ENCODE measurements at regions not wholly inside any gene's neighbourhood (a gene's known extent, or its start where the extent isn't known, plus 50 kb on each side); places are given as distances from the start of the nearest gene placed in this dataset.

DNA sequence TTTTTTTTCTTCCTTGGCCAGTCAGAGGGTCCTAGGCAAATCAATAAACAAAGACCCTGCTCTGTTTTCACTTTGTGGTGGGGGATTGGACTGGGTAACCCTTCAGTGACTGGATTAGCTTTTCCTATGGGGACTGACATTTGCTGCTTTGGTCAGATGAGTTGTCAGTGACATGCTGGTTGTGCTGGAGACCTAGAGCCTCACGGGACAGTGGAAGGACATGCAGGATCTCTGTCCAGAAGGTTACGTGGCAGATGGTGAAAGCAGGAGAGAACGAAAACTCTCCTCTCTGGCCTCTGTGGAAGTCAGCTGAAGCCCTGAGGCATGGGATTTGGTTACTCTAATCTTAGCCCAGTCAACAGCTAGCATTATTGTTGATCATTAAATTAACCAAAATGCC lies 90.0 kb upstream of the BMPER start:
- no peak for TF ChIP-seq CEBPB (IDR thresholded peaks at IDR 0.05; ENCODE audit: low read depth)
- no peak for TF ChIP-seq POLR2AphosphoS5 (IDR thresholded peaks at IDR 0.05; ENCODE audit: low read depth, low read length)
- TF ChIP-seq EZH2 (IDR thresholded peaks at IDR 0.05): no peak
- TF ChIP-seq POLR2A (IDR thresholded peaks at IDR 0.05; ENCODE audit: borderline replicate concordance, extremely low read depth, insufficient read depth, insufficient read length): no peak
- TF ChIP-seq, protein P1, sequence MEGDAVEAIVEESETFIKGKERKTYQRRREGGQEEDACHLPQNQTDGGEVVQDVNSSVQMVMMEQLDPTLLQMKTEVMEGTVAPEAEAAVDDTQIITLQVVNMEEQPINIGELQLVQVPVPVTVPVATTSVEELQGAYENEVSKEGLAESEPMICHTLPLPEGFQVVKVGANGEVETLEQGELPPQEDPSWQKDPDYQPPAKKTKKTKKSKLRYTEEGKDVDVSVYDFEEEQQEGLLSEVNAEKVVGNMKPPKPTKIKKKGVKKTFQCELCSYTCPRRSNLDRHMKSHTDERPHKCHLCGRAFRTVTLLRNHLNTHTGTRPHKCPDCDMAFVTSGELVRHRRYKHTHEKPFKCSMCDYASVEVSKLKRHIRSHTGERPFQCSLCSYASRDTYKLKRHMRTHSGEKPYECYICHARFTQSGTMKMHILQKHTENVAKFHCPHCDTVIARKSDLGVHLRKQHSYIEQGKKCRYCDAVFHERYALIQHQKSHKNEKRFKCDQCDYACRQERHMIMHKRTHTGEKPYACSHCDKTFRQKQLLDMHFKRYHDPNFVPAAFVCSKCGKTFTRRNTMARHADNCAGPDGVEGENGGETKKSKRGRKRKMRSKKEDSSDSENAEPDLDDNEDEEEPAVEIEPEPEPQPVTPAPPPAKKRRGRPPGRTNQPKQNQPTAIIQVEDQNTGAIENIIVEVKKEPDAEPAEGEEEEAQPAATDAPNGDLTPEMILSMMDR (IDR thresholded peaks at IDR 0.05 in 2 of 3, conservative IDR thresholded peaks at IDR 0.05 in 1 of 3; ENCODE audit: borderline replicate concordance in 1 of 3, insufficient read depth in 1 of 3, low read depth in 2 of 3, low read length in 2 of 3): no peak
- TF ChIP-seq, protein P2, sequence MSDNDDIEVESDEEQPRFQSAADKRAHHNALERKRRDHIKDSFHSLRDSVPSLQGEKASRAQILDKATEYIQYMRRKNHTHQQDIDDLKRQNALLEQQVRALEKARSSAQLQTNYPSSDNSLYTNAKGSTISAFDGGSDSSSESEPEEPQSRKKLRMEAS (IDR thresholded peaks at IDR 0.05): no peak
- no peak for TF ChIP-seq EZH2phosphoT487 (IDR thresholded peaks at IDR 0.05; ENCODE audit: borderline replicate concordance)
- no peak for TF ChIP-seq SIN3A (IDR thresholded peaks at IDR 0.05; ENCODE audit: low read depth)
- no peak for TF ChIP-seq JUND (IDR thresholded peaks at IDR 0.05)
- TF ChIP-seq RAD21 (IDR thresholded peaks at IDR 0.05; ENCODE audit: low read depth): no peak

Measured in HCT116 (cell line).